Neural cell (in vitro differentiated cells): ENCODE measurements at regions not wholly inside any gene's neighbourhood (a gene's known extent, or its start where the extent isn't known, plus 50 kb on each side); places are given as distances from the start of the nearest gene placed in this dataset.

Experiments
- H2AFZ ChIP-seq: fragments of 200-600, 300-800 bp; sonication (generic), shearing (Covaris generic); 2 replicates; pipeline ENCODE4 v1.6.0; 2014; ENCODE audit warnings: low read depth, mild to moderate bottlenecking, antibody characterized with exemption, low read length, moderate library complexity
- H3F3A ChIP-seq: fragments of 200-600 bp; shearing (Covaris generic); 2 replicates; pipeline ENCODE4 v1.6.1; 2016; ENCODE audit warnings: mild to moderate bottlenecking, moderate library complexity, mixed read lengths, antibody characterized with exemption, low read length; ENCODE audit not compliant: insufficient read depth, poor library complexity, severe bottlenecking
- H3K27ac ChIP-seq: fragments of 200-600, 300-800 bp; sonication (generic), shearing (Covaris generic); 2 replicates; pipeline ENCODE4 v1.5.1; 2014; ENCODE audit warnings: mild to moderate bottlenecking, low read length, moderate library complexity
- H3K27me3 ChIP-seq: fragments of 300-800, 200-600 bp; sonication (generic), shearing (Covaris generic); 2 replicates; pipeline ENCODE4 v1.6.0; 2014; ENCODE audit warnings: mild to moderate bottlenecking, low read depth, low read length, moderate library complexity; ENCODE audit not compliant: insufficient read depth
- H3K36me3 ChIP-seq: fragments of 300-800, 200-600 bp; sonication (generic), shearing (Covaris generic); 2 replicates; pipeline ENCODE4 v1.5.1; 2014; ENCODE audit warnings: mild to moderate bottlenecking, antibody characterized with exemption, low read length, moderate library complexity; ENCODE audit not compliant: insufficient read depth
- H3K4me2 ChIP-seq: fragments of 300-800, 200-600 bp; sonication (generic), shearing (Covaris generic); 2 replicates; pipeline ENCODE4 v1.6.0; 2014; ENCODE audit warnings: mild to moderate bottlenecking, low read length
- H3K4me3 ChIP-seq: fragments of 300-800, 200-600 bp; sonication (generic), shearing (Covaris generic); 2 replicates; pipeline ENCODE4 v1.5.1; 2014; ENCODE audit warnings: mild to moderate bottlenecking, low read length, moderate library complexity
- H3K79me2 ChIP-seq: fragments of 200-600 bp; shearing (Covaris generic); replicated peaks from 2 replicates; pipeline ENCODE4 v1.6.0; 2014; ENCODE audit warnings: mild to moderate bottlenecking, low read length, moderate library complexity; ENCODE audit not compliant: insufficient read depth
- H3K9ac ChIP-seq: fragments of 300-800, 200-600 bp; sonication (generic), shearing (Covaris generic); 2 replicates; pipeline ENCODE4 v1.6.1; 2016; ENCODE audit warnings: mild to moderate bottlenecking, low read length, mixed read lengths
- H3K9me2 ChIP-seq: fragments of 200-600 bp; shearing (Covaris generic); 2 replicates; pipeline ENCODE4 v1.6.1; 2016; ENCODE audit warnings: mild to moderate bottlenecking, low read length, mixed read lengths; ENCODE audit not compliant: insufficient read depth
- H3K9me3 ChIP-seq: fragments of 200-600, 300-800 bp; sonication (generic), shearing (Covaris generic); 2 replicates; pipeline ENCODE4 v1.6.1; 2016; ENCODE audit warnings: mild to moderate bottlenecking, mixed run types, low read length, moderate library complexity, mixed read lengths
- H4K20me1 ChIP-seq: fragments of 200-600 bp; shearing (Covaris generic); 2 replicates; pipeline ENCODE4 v1.6.1; 2016; ENCODE audit warnings: mild to moderate bottlenecking, mixed run types; ENCODE audit not compliant: insufficient read depth
- CTCF ChIP-seq: fragments of 450-650 bp; IDR thresholded peaks from 2 replicates; pipeline ENCODE4 v1.5.1; 2014; ENCODE audit warnings: antibody characterized with exemption, mild to moderate bottlenecking, moderate library complexity; ENCODE audit not compliant: poor library complexity, severe bottlenecking
- EP300 ChIP-seq: fragments of 450-650 bp; conservative IDR thresholded peaks from 2 replicates; pipeline ENCODE4 v1.6.1; 2014; ENCODE audit warnings: antibody characterized with exemption, mild to moderate bottlenecking, moderate library complexity; ENCODE audit not compliant: poor library complexity, severe bottlenecking
- EZH2 ChIP-seq: fragments of 200-600, 300-800 bp; shearing (Covaris generic), sonication (generic); IDR thresholded peaks from 2 replicates; pipeline ENCODE4 v1.6.1; 2014; ENCODE audit warnings: antibody characterized with exemption, low read length, borderline replicate concordance, mild to moderate bottlenecking; ENCODE audit not compliant: insufficient read depth, poor library complexity, severe bottlenecking
- MXI1 ChIP-seq: fragments of 450-650 bp; conservative IDR thresholded peaks from 2 replicates; pipeline ENCODE4 v1.6.1; 2014; ENCODE audit warnings: antibody characterized with exemption, mild to moderate bottlenecking; ENCODE audit not compliant: poor library complexity, severe bottlenecking
- POLR2AphosphoS5 ChIP-seq: IDR thresholded peaks from 2 replicates; pipeline ENCODE4 v1.6.1; 2012
- RAD21 ChIP-seq: fragments of 450-650 bp; conservative IDR thresholded peaks from 2 replicates; pipeline ENCODE4 v1.6.1; 2014; ENCODE audit warnings: antibody characterized with exemption, mild to moderate bottlenecking, moderate library complexity
- REST ChIP-seq: IDR thresholded peaks from 2 replicates; pipeline ENCODE4 v1.6.1; 2012; ENCODE audit warnings: borderline replicate concordance
- SMC3 ChIP-seq: fragments of 450-650 bp; conservative IDR thresholded peaks from 2 replicates; pipeline ENCODE4 v1.6.1; 2014; ENCODE audit warnings: antibody characterized with exemption, mild to moderate bottlenecking, moderate library complexity; ENCODE audit not compliant: poor library complexity
- TAF1 ChIP-seq: IDR thresholded peaks from 2 replicates; pipeline ENCODE4 v1.6.1; 2012; ENCODE audit warnings: low read depth

- TF ChIP-seq EZH2: no peak
These were observed 141.9 kb downstream of the ACTBL2 start for GRCh38 chr5:57340681-57341080.

GRCh38 chr5:57339521-57339920 lies 143.1 kb downstream of the ACTBL2 start:
- H3K27me3 ChIP-seq: no peaks in the 10 kb centered on the region

More at GRCh38 chr5:57340681-57341080, 141.9 kb downstream of the ACTBL2 start:
- H3F3A ChIP-seq: no peaks in the 10 kb centered on the region
- H3K9me2 ChIP-seq: no peaks in the 10 kb centered on the region
- H3K9me3 ChIP-seq: no peaks in the 10 kb centered on the region
- H4K20me1 ChIP-seq: no peaks in the 10 kb centered on the region
- no peak overlapping the region for H3K4me2 ChIP-seq
- no peaks in the 10 kb centered on the region for H3K27me3 ChIP-seq
- no peaks in the 10 kb centered on the region for H3K36me3 ChIP-seq
- no peak overlapping the region for H3K9ac ChIP-seq
- H3K27ac ChIP-seq: no peak overlapping the region
- no peak overlapping the region for H3K4me3 ChIP-seq
- no peaks in the 10 kb centered on the region for H3K79me2 ChIP-seq
- H2AFZ ChIP-seq: no peak overlapping the region

More at GRCh38 chr5:57339521-57339920, 143.1 kb downstream of the ACTBL2 start:
- H3K9ac ChIP-seq: no peak overlapping the region
- no peaks in the 10 kb centered on the region for H3K79me2 ChIP-seq
- H3K27ac ChIP-seq: no peak overlapping the region
- H3K4me2 ChIP-seq: no peak overlapping the region
- no peaks in the 10 kb centered on the region for H3K9me2 ChIP-seq
- H3F3A ChIP-seq: no peaks in the 10 kb centered on the region
- no peaks in the 10 kb centered on the region for H4K20me1 ChIP-seq
- TF ChIP-seq REST: no peak
- TF ChIP-seq EZH2: no peak
- TF ChIP-seq SMC3: no peak
- no peak for TF ChIP-seq TAF1
- TF ChIP-seq POLR2AphosphoS5: no peak
- TF ChIP-seq RAD21: no peak
- TF ChIP-seq CTCF: no peak
- TF ChIP-seq EP300: no peak
- no peak for TF ChIP-seq MXI1
- no peaks in the 10 kb centered on the region for H3K9me3 ChIP-seq
- no peaks in the 10 kb centered on the region for H3K36me3 ChIP-seq
- no peak overlapping the region for H2AFZ ChIP-seq
- no peak overlapping the region for H3K4me3 ChIP-seq
